DMS79 treated with DMSO at 0.1 percent for 48 hours (cell line): ENCODE measurements at regions not wholly inside any gene's neighbourhood (a gene's known extent, or its start where the extent isn't known, plus 50 kb on each side); places are given as distances from the start of the nearest gene placed in this dataset.

Source experiments
- DNase-seq: peaks from one replicate; lab custom pipeline; 2025; lab: John Stamatoyannopoulos, UW

DNA sequence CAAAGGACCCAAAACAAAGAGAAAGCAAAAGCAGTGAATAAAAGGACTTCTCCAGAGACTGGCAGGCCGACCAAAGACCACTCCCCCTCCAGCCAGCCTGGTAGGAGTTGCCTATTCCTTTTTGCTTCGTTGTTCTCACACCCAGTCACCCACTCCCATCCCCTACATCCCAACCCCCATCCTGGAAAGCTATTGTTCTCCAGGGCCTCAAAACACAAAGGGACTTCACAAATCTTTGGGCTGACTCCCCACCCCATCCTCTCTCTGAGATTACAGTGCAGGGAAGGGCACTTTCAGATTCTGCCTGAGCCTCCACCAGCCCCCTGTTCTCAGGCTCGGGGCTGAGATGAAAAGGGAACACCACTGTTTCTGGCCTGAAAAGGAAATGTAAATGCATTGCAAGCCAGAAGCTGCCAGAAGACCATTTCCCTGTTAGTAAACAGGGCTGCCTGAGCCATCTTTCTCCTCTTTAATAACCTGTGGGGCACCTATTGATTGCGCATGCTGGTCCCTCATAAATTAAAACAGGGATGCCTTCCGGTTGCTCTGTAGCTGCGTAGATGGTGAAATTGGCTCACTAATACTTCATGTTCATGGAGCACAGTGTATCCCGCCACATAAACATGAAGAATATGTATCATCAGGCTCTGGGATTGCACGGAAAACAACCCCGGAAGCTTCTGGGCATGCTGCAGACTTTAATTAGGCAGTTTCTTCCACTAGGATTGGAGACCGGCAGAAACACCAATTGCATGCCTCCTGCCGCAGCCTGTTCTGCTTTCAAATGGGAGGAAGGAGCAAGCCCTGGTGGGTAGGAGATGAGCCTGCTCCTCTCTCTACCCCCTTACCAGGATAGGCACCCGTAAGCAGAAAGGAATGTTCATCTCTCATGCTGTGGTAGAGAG is 130.3 kb upstream of the FUT8 start:
- no peak for DNase-seq

DNA sequence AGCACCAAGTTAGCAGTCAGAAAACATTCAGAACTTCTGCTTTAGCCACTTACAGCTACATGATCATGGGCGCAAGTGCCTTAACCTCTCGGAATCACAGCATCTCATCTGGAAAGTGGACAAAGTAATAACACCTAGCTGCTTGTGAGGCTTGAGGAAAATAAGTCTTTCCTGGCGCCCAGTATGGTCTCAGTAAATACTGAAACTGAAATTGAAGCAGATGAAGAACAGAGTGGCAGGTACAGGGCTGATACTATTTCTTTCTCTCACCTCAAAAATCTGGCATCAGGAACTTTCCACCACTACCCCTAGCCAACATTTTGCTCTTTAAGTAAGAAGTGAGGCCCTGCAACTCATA is 129.7 kb upstream of the FUT8 start:
- no peak for DNase-seq

GRCh38 chr14:65286443-65286842 is 126.1 kb upstream of the FUT8 start:
- DNase-seq: no peak

- no peak for DNase-seq
These were observed 125.0 kb upstream of the FUT8 start for GRCh38 chr14:65287264-65288131.

DNA sequence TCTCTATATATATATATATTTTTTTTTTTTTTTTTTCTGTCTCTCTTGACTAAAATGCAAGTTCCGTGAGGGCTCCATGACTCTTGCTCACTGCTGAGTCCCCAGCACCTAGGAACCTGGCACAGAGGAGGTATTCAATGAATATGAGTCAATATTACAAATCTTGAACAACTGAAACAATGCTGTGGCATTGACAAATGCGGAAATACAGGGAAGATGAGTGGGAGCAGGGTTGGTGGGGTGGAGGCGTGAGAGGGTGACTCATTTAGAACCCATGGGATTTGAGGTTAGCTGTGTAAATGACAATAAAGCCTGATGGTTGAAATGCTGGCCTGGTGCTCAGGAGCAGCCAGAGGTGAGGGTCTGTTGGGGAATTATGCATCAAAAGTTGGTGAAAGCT is 121.7 kb upstream of the FUT8 start:
- no peak for DNase-seq

GRCh38 chr14:65291531-65291930 is 121.0 kb upstream of the FUT8 start:
- DNase-seq: no peak

- no peak for DNase-seq
These were observed 117.7 kb upstream of the FUT8 start for GRCh38 chr14:65294816-65295215.

GRCh38 chr14:65296402-65296801 is 116.1 kb upstream of the FUT8 start:
- no peak for DNase-seq

GRCh38 chr14:65296876-65297275 is 115.7 kb upstream of the FUT8 start:
- DNase-seq: no peak

GRCh38 chr14:65297744-65298143 is 114.8 kb upstream of the FUT8 start:
- no peak for DNase-seq

DNA sequence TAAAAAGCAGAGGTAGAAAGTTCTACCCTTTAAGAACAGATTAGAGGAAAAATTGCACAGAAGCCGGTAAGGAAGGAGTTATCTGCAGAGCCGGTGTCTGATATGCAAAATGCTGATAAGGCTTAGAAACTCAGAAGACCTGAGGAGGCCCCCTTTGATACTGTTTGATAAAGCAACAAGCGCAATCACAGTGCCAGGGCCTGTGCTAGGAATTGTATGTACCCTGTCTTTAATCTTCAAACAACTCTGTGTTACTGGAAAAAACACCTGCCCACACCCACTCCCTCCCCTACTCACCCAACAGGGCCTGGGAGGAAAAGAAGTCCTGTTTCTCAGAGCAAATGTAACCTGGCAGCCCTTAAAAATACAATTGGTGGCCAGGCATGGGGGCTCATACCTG is 112.7 kb upstream of the FUT8 start:
- no peak for DNase-seq

GRCh38 chr14:65301862-65302539 is 110.5 kb upstream of the FUT8 start:
- no peak for DNase-seq

GRCh38 chr14:65302571-65303189 is 109.8 kb upstream of the FUT8 start:
- DNase-seq: no peak

GRCh38 chr14:65303190-65303898 is 109.2 kb upstream of the FUT8 start:
- DNase-seq: no peak

GRCh38 chr14:65303899-65304222 is 108.7 kb upstream of the FUT8 start:
- no peak for DNase-seq

GRCh38 chr14:65304239-65304638 is 108.3 kb upstream of the FUT8 start:
- no peak for DNase-seq

GRCh38 chr14:65304963-65305362 is 107.6 kb upstream of the FUT8 start:
- DNase-seq: no peak

- DNase-seq: no peak
These were observed 104.0 kb upstream of the FUT8 start for GRCh38 chr14:65308536-65308935.

GRCh38 chr14:65310568-65310967 is 102.0 kb upstream of the FUT8 start:
- DNase-seq: no peak

GRCh38 chr14:65312859-65313258 is 99.7 kb upstream of the FUT8 start:
- DNase-seq: no peak

GRCh38 chr14:65318636-65319506 is 93.7 kb upstream of the FUT8 start:
- no peak for DNase-seq
